ENCODE measurements at regions not wholly inside any gene's neighbourhood (a gene's known extent, or its start where the extent isn't known, plus 50 kb on each side); places are given as distances from the start of the nearest gene placed in this dataset.
"Not testable (repeated sequence)": the region's sequence is repeated elsewhere in the genome, so short reads cannot be mapped to it uniquely, and the experiment has no call there.

DNA sequence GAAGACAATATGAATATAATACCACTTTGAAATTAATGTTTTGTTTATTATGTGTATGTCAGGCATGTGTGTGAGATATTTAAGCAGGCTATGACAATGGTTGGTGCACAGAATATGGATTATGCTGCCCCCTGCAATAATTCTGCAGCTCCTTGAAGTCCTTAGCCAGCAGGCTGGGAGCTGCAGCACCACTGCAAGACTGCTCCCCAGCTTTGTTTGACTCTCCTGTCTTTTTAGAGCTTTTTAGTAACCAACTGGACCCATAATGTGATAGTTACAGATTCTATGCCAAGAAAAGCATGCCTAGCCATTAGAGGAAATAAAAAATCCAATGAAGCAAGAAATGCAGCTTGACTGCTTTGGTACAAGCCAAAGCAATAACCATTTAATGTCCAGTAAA, 535.1 kb downstream of the TMEM135 start:
- intact Hi-C loops (cut with DNase I): no loop called here
- Histone ChIP-seq H3K4me3 (no peak overlapping the region), H3K27ac (no peak overlapping the region), H3K4me1 (no peaks in the 10 kb centered on the region), H3K27me3 (ENCODE audit: low read depth) (no peaks in the 10 kb centered on the region), H3K9me3 (no peaks in the 10 kb centered on the region), H3K36me3 (no peaks in the 10 kb centered on the region)
- no peak for ATAC-seq
- no peak for DNase-seq
- TF ChIP-seq, protein P1, sequence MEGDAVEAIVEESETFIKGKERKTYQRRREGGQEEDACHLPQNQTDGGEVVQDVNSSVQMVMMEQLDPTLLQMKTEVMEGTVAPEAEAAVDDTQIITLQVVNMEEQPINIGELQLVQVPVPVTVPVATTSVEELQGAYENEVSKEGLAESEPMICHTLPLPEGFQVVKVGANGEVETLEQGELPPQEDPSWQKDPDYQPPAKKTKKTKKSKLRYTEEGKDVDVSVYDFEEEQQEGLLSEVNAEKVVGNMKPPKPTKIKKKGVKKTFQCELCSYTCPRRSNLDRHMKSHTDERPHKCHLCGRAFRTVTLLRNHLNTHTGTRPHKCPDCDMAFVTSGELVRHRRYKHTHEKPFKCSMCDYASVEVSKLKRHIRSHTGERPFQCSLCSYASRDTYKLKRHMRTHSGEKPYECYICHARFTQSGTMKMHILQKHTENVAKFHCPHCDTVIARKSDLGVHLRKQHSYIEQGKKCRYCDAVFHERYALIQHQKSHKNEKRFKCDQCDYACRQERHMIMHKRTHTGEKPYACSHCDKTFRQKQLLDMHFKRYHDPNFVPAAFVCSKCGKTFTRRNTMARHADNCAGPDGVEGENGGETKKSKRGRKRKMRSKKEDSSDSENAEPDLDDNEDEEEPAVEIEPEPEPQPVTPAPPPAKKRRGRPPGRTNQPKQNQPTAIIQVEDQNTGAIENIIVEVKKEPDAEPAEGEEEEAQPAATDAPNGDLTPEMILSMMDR (IDR thresholded peaks at IDR 0.05): no peak

DNA sequence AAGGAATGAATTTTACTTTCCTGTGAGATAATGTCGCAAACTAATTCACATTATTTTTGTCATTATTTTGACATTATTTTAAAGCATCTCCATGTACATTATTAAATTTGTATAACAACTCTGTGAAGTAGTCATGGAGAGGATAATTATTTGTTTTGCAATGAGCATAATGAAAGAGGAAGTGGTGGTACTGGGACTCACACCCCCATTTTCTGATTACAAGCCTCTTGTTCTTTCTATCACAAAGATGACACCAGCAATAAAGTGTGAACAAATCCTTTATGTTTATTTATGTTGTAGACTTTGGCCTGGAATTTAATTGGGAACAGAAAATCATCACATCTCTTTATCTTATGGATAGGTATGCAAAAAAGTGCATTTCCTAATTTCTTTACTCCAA, 522.6 kb downstream of the TMEM135 start:
- intact Hi-C loops (cut with DNase I): no loop called here
- H3K36me3 ChIP-seq: no peaks in the 10 kb centered on the region
- no peak for DNase-seq
- TF ChIP-seq, protein P1 (IDR thresholded peaks at IDR 0.05): no peak
- H3K27me3 ChIP-seq (ENCODE audit: low read depth): no peaks in the 10 kb centered on the region
- H3K4me3 ChIP-seq: no peak overlapping the region
- no peaks in the 10 kb centered on the region for H3K9me3 ChIP-seq
- H3K27ac ChIP-seq: no peak overlapping the region
- H3K4me1 ChIP-seq: no peaks in the 10 kb centered on the region
- ATAC-seq: no peak

DNA sequence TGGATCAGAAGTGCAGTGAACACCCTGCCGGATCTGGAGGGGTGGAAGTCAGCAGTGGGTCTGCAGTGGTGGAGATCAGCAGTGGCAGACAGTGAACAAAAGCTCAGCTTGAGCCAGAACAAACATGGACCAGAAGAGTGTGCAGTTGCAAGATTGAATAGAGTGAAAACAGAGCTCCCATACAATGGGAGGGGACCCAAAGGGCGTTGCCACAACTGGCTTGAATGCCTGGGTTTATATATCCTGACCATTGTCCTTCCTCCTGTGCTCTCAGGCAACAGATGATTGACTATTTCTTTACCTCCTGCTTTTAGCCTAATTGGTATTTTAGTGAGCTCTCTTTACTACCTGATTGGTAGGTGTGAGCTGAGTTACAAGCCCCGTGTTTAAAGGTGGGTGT, 522.1 kb downstream of the TMEM135 start:
- intact Hi-C loops (cut with DNase I); ATAC-seq; H3K27me3 ChIP-seq (ENCODE audit: low read depth); H3K27ac ChIP-seq; DNase-seq; H3K36me3 ChIP-seq; H3K4me1 ChIP-seq; H3K9me3 ChIP-seq; H3K4me3 ChIP-seq: not testable (repeated sequence)

DNA sequence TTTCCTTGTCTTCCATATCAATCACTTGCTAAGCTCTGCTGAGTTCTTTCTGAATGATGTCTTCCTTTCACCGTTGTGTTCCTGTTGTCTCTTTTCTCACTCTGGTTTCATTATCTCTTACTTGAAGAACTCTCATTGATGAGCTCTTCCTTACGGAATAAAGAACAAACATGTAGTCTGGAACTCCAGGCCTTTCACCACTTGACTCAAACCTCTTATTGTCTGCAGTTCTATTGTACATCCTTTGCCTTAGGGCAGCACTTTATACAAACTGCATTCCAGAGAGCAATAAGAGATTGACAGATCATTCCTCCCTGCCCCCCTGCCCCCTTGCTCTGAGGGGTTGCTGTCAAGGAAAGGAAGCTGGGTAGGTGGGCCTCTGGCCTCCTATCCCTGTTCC, 517.4 kb downstream of the TMEM135 start:
- TF ChIP-seq, protein P1 (IDR thresholded peaks at IDR 0.05): no peak
- Histone ChIP-seq H3K4me1 (no peaks in the 10 kb centered on the region), H3K36me3 (no peaks in the 10 kb centered on the region), H3K9me3 (no peaks in the 10 kb centered on the region), H3K27me3 (ENCODE audit: low read depth) (no peaks in the 10 kb centered on the region), H3K4me3 (no peak overlapping the region), H3K27ac (no peak overlapping the region)
- DNase-seq (no peak), ATAC-seq (no peak)
- intact Hi-C loops (cut with DNase I): no loop called here

DNA sequence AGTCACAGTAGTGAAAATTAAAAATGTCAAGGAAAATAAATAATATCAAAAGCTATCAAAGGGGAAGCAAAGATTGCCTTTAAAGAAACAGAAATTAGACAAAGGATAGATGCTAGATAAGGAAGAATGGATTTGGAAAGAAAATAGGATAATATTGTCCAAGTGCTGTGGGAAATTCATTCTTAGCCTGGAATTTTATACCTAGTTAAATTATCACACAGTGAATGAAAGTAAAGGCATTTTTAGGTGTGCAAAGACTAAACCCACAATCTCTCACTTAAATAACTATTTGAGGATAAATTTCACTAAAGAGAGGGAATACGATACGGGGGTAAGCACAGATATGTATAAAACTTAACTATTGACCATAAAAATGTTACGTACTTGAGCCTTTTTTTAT, 511.1 kb downstream of the TMEM135 start:
- no peak for DNase-seq

DNA sequence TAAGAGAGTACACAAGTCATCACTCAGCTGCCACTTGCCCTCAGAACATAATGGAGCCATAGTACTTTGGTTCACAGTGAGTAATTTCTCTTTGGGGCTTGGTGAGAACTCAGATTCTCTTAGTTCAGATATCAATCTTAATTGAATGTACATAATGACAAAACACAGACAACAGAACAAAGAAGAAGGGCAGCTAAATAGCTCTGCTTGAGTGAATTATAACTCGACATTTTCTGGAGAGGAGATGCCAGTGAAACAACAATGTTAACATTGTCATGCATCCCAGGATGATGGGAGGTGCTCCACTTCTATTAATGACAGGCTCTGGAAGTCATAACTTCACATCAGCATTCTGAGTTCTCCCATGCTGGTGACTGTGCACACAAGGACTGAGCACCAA, 508.1 kb downstream of the TMEM135 start:
- intact Hi-C loops (cut with DNase I): no loop called here
- DNase-seq (no peak), ATAC-seq (no peak)
- TF ChIP-seq, protein P1 (IDR thresholded peaks at IDR 0.05): no peak
- H3K4me1 ChIP-seq: no peaks in the 10 kb centered on the region
- H3K36me3 ChIP-seq: no peaks in the 10 kb centered on the region
- H3K27me3 ChIP-seq (ENCODE audit: low read depth): no peaks in the 10 kb centered on the region
- H3K4me3 ChIP-seq: no peak overlapping the region
- peaks cover 21% of the 10 kb centered on the region for H3K9me3 ChIP-seq
- H3K27ac ChIP-seq: no peak overlapping the region

More for the DNA sequence above, 511.1 kb downstream of the TMEM135 start:
- Histone ChIP-seq H3K27ac (no peak overlapping the region), H3K9me3 (peaks cover 14% of the 10 kb centered on the region), H3K27me3 (ENCODE audit: low read depth) (no peaks in the 10 kb centered on the region), H3K4me3 (no peak overlapping the region), H3K4me1 (no peaks in the 10 kb centered on the region), H3K36me3 (no peaks in the 10 kb centered on the region)
- intact Hi-C loops (cut with DNase I): no loop called here
- TF ChIP-seq, protein P1 (IDR thresholded peaks at IDR 0.05): no peak
- no peak for ATAC-seq
